GM21576 (cell line): ENCODE measurements at regions not wholly inside any gene's neighbourhood (a gene's known extent, or its start where the extent isn't known, plus 50 kb on each side); places are given as distances from the start of the nearest gene placed in this dataset.

Source experiments
- ATAC-seq: cut with Tn5 transposase; IDR thresholded peaks from one replicate; pipeline ENCODE4 v1.9.1; 2021; ENCODE audit warnings: mild to moderate bottlenecking, moderate library complexity; ENCODE audit not compliant: unreplicated experiment

- no peak for ATAC-seq
Observed at GRCh38 chr17:413706-414380, 61.2 kb upstream of the RPH3AL start.

- ATAC-seq: no peak
Observed at GRCh38 chr17:413016-413350, 60.4 kb upstream of the RPH3AL start.

- ATAC-seq: no peak
Observed at GRCh38 chr17:412211-413015, 59.8 kb upstream of the RPH3AL start.

- ATAC-seq: no peak
Observed at GRCh38 chr17:411421-412120, 59.0 kb upstream of the RPH3AL start.

GRCh38 chr17:410543-411401 is 58.2 kb upstream of the RPH3AL start:
- ATAC-seq: no peak

GRCh38 chr17:409848-410542 is 57.4 kb upstream of the RPH3AL start:
- peak; percentile 70 for ATAC-seq

- ATAC-seq: peak; percentile 4
Observed at GRCh38 chr17:409308-409847, 56.8 kb upstream of the RPH3AL start.

GRCh38 chr17:404703-405102 is 52.1 kb upstream of the RPH3AL start:
- no peak for ATAC-seq
